HCT116 (cell line): ENCODE measurements at regions not wholly inside any gene's neighbourhood (a gene's known extent, or its start where the extent isn't known, plus 50 kb on each side); places are given as distances from the start of the nearest gene placed in this dataset.

Experiments
- CBX3 ChIP-seq: IDR thresholded peaks from 2 replicates; pipeline ENCODE4 v1.6.1; 2012; ENCODE audit warnings: low read depth
- CTCF ChIP-seq, 3 experiments: fragments of 200-600 bp in 1 of 3; sonication (generic) in 1 of 3; IDR thresholded peaks in 2 of 3; conservative IDR thresholded peaks in 1 of 3; 2 replicates each; pipeline ENCODE4 v1.5.1; 2012 to 2017; ENCODE audit warnings: low read depth in 2 of 3, low read length in 2 of 3, antibody characterized with exemption in 1 of 3, borderline replicate concordance in 1 of 3, control low read depth in 1 of 3, mild to moderate bottlenecking in 1 of 3, mixed read lengths in 1 of 3, mixed run types in 1 of 3, moderate library complexity in 1 of 3; ENCODE audit not compliant: insufficient read depth in 1 of 3
- EZH2 ChIP-seq: fragments of 200-600 bp; sonication (generic); IDR thresholded peaks from 2 replicates; pipeline ENCODE4 v1.6.1; 2017; ENCODE audit warnings: antibody characterized with exemption, mixed run types
- EZH2phosphoT487 ChIP-seq: fragments of 200-600 bp; IDR thresholded peaks from 2 replicates; pipeline ENCODE4 v1.6.1; 2018; ENCODE audit warnings: antibody characterized with exemption, borderline replicate concordance
- FOSL1 ChIP-seq: IDR thresholded peaks from 2 replicates; pipeline ENCODE4 v1.6.1; 2012; ENCODE audit warnings: low read depth
- POLR2A ChIP-seq: IDR thresholded peaks from 2 replicates; pipeline ENCODE4 v1.7.0; 2011; ENCODE audit warnings: borderline replicate concordance; ENCODE audit not compliant: insufficient read depth, insufficient read length; ENCODE audit errors: extremely low read depth
- POLR2AphosphoS5 ChIP-seq: IDR thresholded peaks from 2 replicates; pipeline ENCODE4 v1.6.1; 2011; ENCODE audit warnings: mild to moderate bottlenecking, low read depth, low read length, moderate library complexity
- RAD21 ChIP-seq: IDR thresholded peaks from 2 replicates; pipeline ENCODE4 v1.6.1; 2012; ENCODE audit warnings: low read depth, mild to moderate bottlenecking
- SIN3A ChIP-seq: IDR thresholded peaks from 2 replicates; pipeline ENCODE4 v1.6.1; 2012; ENCODE audit warnings: low read depth
- TCF7L2 ChIP-seq: IDR thresholded peaks from 2 replicates; pipeline ENCODE4 v1.7.0; 2011; ENCODE audit warnings: borderline replicate concordance, inconsistent platforms; ENCODE audit not compliant: insufficient read depth, insufficient read length; ENCODE audit errors: extremely low read depth
- YY1 ChIP-seq: IDR thresholded peaks from 2 replicates; pipeline ENCODE4 v1.6.1; 2011; ENCODE audit warnings: low read length, low read depth, moderate library complexity, mild to moderate bottlenecking; ENCODE audit not compliant: insufficient replicate concordance; ENCODE audit errors: extremely low read depth
- ZFX ChIP-seq: fragments of 450-650 bp; IDR thresholded peaks from 2 replicates; pipeline ENCODE4 v1.6.1; 2017
- TF ChIP-seq, protein P1 (sequence below): IDR thresholded peaks from 2 replicates; pipeline ENCODE4 v1.6.1; 2012; ENCODE audit warnings: low read depth

DNA sequence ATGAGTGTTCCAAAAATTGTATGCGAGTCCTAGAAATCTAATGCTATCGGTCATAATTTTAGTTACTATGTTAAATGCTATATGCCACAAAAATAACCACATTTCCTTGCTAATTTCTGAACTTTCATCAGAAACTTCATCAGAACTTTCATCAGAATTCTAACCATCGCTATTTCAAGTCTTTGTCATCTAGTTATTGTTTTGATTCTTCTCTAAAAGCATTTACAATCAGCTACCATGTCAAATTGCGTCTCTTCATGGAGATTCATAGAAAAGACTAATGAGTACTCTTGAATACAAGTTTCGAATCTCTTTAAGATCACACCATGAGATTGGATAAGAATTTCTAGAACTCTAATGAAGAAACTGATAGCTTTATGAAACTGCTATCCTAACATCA, 52.7 kb upstream of the TM9SF2 start:
- TF ChIP-seq CTCF (IDR thresholded peaks at IDR 0.05 in 2 of 3, conservative IDR thresholded peaks at IDR 0.05 in 1 of 3; ENCODE audit: borderline replicate concordance in 1 of 3, insufficient read depth in 1 of 3, low read depth in 2 of 3, low read length in 2 of 3): no peak
- no peak for TF ChIP-seq CBX3
- TF ChIP-seq, protein P1, sequence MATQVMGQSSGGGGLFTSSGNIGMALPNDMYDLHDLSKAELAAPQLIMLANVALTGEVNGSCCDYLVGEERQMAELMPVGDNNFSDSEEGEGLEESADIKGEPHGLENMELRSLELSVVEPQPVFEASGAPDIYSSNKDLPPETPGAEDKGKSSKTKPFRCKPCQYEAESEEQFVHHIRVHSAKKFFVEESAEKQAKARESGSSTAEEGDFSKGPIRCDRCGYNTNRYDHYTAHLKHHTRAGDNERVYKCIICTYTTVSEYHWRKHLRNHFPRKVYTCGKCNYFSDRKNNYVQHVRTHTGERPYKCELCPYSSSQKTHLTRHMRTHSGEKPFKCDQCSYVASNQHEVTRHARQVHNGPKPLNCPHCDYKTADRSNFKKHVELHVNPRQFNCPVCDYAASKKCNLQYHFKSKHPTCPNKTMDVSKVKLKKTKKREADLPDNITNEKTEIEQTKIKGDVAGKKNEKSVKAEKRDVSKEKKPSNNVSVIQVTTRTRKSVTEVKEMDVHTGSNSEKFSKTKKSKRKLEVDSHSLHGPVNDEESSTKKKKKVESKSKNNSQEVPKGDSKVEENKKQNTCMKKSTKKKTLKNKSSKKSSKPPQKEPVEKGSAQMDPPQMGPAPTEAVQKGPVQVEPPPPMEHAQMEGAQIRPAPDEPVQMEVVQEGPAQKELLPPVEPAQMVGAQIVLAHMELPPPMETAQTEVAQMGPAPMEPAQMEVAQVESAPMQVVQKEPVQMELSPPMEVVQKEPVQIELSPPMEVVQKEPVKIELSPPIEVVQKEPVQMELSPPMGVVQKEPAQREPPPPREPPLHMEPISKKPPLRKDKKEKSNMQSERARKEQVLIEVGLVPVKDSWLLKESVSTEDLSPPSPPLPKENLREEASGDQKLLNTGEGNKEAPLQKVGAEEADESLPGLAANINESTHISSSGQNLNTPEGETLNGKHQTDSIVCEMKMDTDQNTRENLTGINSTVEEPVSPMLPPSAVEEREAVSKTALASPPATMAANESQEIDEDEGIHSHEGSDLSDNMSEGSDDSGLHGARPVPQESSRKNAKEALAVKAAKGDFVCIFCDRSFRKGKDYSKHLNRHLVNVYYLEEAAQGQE: no peak
- TF ChIP-seq TCF7L2: no peak
- no peak for TF ChIP-seq EZH2phosphoT487
- no peak for TF ChIP-seq EZH2
- TF ChIP-seq ZFX: no peak
- no peak for TF ChIP-seq YY1
- no peak for TF ChIP-seq POLR2A
- no peak for TF ChIP-seq FOSL1
- no peak for TF ChIP-seq POLR2AphosphoS5
- TF ChIP-seq RAD21: no peak
- TF ChIP-seq SIN3A: no peak
